Tongue (tissue), 1 donor: ENCODE measurements at regions not wholly inside any gene's neighbourhood (a gene's known extent, or its start where the extent isn't known, plus 50 kb on each side); places are given as distances from the start of the nearest gene placed in this dataset.
A peak's percentile ranks its signal among the peaks of the same experiment; 100 is the strongest.
"Not testable (repeated sequence)": the region's sequence is repeated elsewhere in the genome, so short reads cannot be mapped to it uniquely, and the experiment has no call there.

Source experiments
- DNase-seq: peaks from one replicate; pipeline ENCODE4 v3.0.0-alpha.2; 2015

DNA sequence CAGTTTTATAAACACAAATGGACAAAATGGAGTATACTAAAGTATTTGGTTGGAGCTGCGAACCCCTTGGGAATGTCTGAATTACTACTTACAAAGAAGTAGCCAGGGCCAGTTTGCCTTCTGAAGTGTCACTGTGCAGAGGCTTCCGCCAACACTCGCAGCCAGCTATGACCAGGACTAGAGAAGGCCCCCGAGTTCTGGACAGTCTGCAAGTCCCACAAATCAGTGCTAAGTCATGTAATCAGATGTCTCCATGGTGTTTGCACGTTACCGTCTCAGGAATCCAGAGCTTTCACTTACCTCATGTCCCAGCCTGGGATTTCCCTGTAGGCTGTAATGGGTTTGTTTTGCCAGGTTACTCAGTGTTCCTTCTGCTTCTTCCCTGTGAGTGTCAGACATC, 106.6 kb upstream of the SPAG17 start:
- DNase-seq, result peak; percentile 41

- peak; percentile 56 for DNase-seq
Measured at GRCh38 chr1:118290571-118290970, 105.5 kb upstream of the SPAG17 start.

- peak; percentile 72 for DNase-seq
Measured at GRCh38 chr1:118290046-118290445, 105.0 kb upstream of the SPAG17 start.

DNA sequence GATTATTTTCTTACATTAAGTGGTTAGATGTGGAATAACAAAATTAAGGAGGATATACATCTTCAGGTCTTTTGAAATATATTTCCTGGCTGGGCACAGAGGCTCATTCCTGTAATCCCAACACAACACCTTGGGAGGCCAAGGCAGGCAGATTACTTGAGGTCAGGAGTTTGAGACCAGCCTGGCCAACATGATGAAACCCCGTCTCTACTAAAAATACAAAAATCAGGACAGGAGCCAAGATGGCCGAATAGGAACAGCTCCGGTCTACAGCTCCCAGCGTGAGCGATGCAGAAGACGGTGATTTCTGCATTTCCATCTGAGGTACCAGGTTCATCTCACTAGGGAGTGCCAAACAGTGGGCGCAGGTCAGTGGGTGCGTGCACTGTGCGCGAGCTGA, 95.6 kb upstream of the SPAG17 start:
- DNase-seq, result not testable (repeated sequence)

DNA sequence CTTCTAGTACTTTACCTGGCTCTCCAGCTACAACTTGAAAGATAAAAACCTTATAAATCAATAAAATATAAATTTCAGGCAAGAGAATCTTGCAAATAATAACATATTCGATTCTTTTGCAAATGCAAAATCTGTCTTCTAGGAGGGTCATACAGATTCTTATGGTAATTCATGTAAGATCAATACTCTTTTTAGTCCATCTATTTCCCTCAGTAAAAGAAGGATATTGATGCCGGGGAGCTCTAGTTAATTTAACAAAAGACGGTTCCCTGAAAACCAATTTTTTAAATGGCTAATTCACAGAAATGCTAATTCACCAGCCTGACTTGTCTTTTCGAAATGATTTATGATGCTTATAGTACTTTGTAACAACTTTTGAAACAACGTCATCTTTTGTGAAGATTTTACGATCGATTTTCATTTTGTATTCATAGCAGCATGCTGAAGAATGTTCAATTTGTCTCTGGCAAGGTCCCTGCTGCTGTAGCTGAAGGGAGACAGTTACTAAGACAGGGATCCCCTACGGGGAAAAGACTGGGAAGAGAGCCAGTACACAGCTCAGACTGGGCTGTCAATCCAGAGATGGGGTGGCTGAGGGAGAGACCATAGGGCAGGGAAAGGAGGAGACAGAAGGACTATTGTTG, 90.6 kb upstream of the SPAG17 start:
- peak; percentile 45 for DNase-seq

GRCh38 chr1:118272884-118273283, 87.9 kb upstream of the SPAG17 start:
- DNase-seq, result no peak

DNA sequence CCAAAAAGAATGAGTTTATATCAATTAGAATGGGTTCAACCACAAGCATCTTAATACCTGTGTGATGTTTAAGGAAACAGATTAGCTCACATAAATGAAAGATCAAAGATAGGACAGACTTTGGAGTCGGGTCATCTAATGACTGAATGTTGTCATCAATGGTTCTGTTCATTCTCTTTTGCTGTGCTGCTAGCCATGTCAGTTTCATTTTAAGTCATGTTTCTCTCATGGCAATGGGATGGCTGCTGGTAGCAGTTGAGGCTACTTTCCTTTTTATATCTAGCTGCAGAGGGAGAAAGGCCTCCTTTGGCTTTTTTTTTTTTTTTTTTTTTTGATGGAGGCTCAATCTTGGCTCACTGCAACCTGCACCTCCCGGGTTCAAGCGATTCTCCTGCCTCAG, 86.9 kb upstream of the SPAG17 start:
- no peak for DNase-seq

- no peak for DNase-seq
Measured at GRCh38 chr1:118269598-118269997, 84.6 kb upstream of the SPAG17 start.

GRCh38 chr1:118266436-118266835, 81.4 kb upstream of the SPAG17 start:
- DNase-seq, result no peak

DNA sequence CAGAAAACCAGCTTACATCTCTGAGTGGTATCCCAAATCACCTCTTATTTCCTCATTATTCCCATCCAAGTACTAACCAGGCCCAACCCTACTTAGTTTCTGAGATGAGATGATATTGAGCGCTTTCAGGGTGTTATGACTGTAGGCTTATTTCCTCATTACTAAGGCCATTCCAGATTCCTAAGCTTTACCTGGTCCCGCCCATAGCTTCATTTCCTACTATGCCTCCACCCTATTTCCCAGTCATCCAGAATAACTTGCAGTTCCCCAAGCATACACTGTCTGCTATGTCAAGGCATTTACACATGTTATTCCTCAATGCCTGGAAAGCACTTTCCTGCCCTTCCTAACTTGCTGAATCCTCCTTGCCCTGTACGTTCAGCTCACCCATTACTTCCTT, 79.3 kb upstream of the SPAG17 start:
- DNase-seq, result no peak

- peak; percentile 93 for DNase-seq
Measured at GRCh38 chr1:118262865-118263264, 77.8 kb upstream of the SPAG17 start.

DNA sequence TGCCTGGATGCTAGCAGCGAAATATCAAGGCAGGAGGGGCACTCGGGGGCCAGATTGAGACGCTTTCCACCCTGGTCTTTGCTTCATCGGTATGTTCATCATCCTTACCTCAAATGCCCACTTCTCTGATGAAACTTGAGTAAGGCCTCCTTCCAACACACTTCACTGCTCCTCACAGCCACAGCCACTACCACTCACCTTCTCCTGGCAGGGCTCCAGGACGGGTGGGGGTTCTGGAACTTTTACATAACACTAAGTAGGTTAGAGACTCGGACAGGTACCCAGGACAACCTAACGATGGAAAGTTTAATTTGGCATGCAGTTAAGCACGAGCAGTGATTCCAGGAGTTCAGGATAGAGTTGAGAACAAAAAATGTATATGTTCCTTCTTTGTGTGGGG, 73.9 kb upstream of the SPAG17 start:
- DNase-seq, result no peak

DNA sequence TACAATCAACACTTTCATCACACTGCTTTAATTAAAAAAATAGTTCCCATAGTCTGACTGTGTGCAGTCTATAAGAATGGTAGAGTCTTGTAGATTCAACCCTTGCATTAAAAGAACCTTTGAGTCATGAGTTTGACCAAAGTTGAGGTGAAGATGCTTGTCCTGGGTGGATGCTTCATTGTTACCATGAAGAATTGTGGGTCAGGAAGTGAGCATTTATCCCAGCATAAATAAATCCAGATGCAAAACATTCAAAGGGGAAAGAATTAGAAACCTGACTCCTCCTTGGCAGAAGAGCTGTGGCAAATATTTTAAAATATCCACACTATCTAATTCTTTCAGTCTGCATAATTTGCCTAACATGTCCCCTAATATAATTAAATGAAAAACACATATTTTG, 72.9 kb upstream of the SPAG17 start:
- no peak for DNase-seq

DNA sequence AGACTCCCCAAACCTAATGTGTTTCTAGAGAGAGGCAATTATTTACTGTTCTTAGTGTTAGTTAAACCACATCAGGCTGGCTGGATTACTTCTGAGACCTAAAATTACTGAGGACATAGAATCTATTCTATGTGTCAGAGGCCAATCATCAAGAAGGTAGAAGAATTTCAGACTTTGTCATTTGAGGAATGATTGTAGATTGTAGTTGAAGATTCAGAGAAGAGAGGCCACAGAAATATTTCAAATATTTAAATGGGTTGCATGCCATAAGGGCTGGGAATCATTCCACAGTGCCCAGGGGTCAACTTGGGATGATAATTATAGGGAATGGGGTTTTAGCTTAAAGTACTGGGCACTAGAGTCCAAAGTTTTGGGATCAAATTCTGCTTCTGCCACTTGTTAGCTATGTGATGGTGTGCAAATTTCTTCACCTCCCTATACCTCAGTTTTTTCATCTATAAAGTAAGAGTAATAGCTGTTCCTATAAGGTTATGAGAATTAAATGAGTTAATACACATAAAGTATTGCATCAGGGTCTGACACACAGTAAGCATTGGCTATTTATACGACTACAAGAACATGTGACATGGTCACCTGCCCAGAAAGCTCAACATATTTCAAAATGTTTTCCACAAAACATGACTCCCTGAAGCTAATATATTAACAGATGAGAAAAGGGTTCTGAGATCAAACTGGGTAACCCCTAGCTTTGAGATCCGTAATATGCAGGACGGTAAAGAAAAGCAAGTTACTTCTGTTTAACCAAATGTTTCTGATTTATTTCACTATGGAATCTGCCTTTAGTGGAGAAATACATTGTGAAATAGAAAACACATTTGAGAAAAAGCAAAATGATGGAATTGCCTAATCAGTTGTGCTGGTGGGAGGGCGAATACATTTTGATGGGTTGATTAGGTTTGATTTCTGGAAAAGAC, 69.7 kb upstream of the SPAG17 start:
- no peak for DNase-seq

- DNase-seq, result no peak
Measured at GRCh38 chr1:118254001-118254400, 69.0 kb upstream of the SPAG17 start.

DNA sequence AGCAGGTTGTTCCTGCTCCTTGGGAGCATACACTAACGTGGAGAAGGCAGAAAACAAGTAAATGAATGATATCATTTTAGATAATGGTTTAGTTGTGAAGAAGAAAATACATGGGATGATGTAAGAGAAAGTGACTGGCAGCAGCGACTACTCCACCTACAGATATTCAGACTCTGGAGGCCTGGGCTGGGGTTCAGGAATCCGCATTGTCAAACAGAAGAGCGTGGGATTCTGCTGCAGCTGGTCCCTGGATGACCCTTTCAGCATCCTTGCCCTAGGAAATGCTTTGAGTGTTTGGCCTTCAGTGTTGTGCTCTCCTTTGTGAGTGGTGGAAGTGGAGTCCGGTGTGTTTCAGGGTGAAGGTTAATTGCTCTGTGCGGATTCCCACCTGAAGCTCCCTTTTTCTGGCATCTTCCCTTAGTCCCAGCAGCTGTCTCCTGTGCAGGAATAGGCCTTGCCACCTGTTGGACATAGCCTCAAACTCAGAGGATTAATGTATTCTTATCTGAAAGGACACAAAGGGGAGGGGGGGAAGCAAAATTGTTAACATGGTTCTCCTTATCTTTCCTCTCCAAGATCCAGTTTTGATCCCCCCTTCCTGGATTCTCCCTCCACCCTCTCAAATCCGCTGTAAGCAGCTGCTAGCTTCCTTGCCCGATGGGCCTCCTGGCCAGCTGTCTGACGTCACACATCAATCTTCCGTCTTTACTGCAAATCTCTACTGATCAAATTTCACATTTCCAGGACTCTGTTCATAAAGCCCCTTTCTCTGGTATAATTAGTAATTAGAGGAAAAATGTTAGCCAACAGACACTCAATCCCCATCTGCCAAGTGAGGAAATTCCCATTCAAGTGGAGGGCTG, 68.3 kb upstream of the SPAG17 start:
- peak; percentile 87 for DNase-seq

GRCh38 chr1:118252624-118253023, 67.6 kb upstream of the SPAG17 start:
- DNase-seq, result no peak

- no peak for DNase-seq
Measured at GRCh38 chr1:118250232-118250631, 65.2 kb upstream of the SPAG17 start.

- peak; percentile 70 for DNase-seq
Measured at GRCh38 chr1:118249641-118250040, 64.6 kb upstream of the SPAG17 start.

GRCh38 chr1:118247593-118247992, 62.6 kb upstream of the SPAG17 start:
- DNase-seq, result peak; percentile 36

DNA sequence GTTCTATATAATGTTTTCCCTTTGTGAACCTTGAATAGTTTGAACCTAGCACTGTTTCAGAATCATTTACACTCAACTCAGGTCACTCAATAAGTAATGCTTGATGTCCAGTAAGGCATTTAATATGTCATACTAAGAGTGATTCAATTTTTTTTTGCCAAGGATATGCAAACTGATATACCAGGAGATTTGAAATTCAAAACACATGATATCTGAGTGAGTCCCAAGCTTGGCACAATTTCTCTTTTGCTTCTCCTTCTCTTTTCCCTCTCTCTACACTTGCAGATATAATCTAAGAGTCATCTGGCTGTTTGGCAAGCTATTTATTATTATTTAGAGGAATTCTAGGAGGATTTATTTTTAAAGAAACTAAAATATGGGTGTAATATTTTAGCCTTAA, 61.6 kb upstream of the SPAG17 start:
- no peak for DNase-seq

DNA sequence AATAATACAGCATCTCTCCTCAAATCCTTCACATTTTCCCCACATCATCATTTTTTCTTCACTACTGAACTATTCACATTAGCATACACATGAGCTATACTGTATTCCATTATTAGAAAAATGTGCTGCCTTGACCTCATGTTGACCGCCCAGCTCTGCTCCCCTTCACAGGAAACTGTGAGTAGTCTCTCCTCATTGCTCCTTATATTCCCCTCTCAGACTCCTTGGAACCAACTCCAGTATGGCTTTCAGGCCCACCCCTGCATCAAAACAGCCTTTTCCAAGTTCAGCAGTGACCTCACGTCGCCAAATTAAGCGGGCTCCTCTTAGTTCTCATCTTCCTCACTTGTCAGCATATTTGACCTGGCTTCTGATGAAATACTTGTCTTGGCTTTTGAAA, 59.2 kb upstream of the SPAG17 start:
- no peak for DNase-seq

- no peak for DNase-seq
Measured at GRCh38 chr1:118243269-118243668, 58.2 kb upstream of the SPAG17 start.
